Middle frontal gyrus (tissue), 1 donor: ENCODE measurements at regions not wholly inside any gene's neighbourhood (a gene's known extent, or its start where the extent isn't known, plus 50 kb on each side); places are given as distances from the start of the nearest gene placed in this dataset.
"Not testable (repeated sequence)": the region's sequence is repeated elsewhere in the genome, so short reads cannot be mapped to it uniquely, and the experiment has no call there.

ENCODE experiments used
- DNase-seq: peaks from one replicate; pipeline ENCODE4 v3.0.0-alpha.2; 2015; ENCODE audit warnings: low spot score; ENCODE audit errors: extremely low spot score

- DNase-seq, result no peak
Observed at GRCh38 chr13:61684976-61685681, 269.5 kb upstream of the PCDH20 start.

GRCh38 chr13:61672756-61673155 lies 257.1 kb upstream of the PCDH20 start:
- DNase-seq, result no peak

GRCh38 chr13:61670384-61671161 lies 254.9 kb upstream of the PCDH20 start:
- no peak for DNase-seq

- no peak for DNase-seq
Observed at GRCh38 chr13:61664801-61665705, 249.4 kb upstream of the PCDH20 start.

- DNase-seq, result no peak
Observed at GRCh38 chr13:61654481-61654880, 238.8 kb upstream of the PCDH20 start.

GRCh38 chr13:61648547-61648946 lies 232.9 kb upstream of the PCDH20 start:
- no peak for DNase-seq

- no peak for DNase-seq
Observed at GRCh38 chr13:61612192-61612591, 196.5 kb upstream of the PCDH20 start.

GRCh38 chr13:61608138-61608537 lies 192.5 kb upstream of the PCDH20 start:
- no peak for DNase-seq

- no peak for DNase-seq
Observed at GRCh38 chr13:61600360-61601033, 184.8 kb upstream of the PCDH20 start.

- no peak for DNase-seq
Observed at GRCh38 chr13:61592489-61592888, 176.8 kb upstream of the PCDH20 start.

- DNase-seq, result no peak
Observed at GRCh38 chr13:61575973-61576372, 160.3 kb upstream of the PCDH20 start.

- no peak for DNase-seq
Observed at GRCh38 chr13:61563645-61564044, 148.0 kb upstream of the PCDH20 start.

GRCh38 chr13:61546911-61547310 lies 131.3 kb upstream of the PCDH20 start:
- no peak for DNase-seq

- no peak for DNase-seq
Observed at GRCh38 chr13:61546413-61546812, 130.8 kb upstream of the PCDH20 start.

GRCh38 chr13:61536433-61536832 lies 120.8 kb upstream of the PCDH20 start:
- no peak for DNase-seq

- DNase-seq, result no peak
Observed at GRCh38 chr13:61531383-61532065, 115.9 kb upstream of the PCDH20 start.

GRCh38 chr13:61519214-61519613 lies 103.6 kb upstream of the PCDH20 start:
- DNase-seq, result not testable (repeated sequence)

GRCh38 chr13:61508936-61509335 lies 93.3 kb upstream of the PCDH20 start:
- no peak for DNase-seq

- DNase-seq, result no peak
Observed at GRCh38 chr13:61500176-61500575, 84.5 kb upstream of the PCDH20 start.

GRCh38 chr13:61495648-61496047 lies 80.0 kb upstream of the PCDH20 start:
- DNase-seq, result no peak

GRCh38 chr13:61493556-61493955 lies 77.9 kb upstream of the PCDH20 start:
- not testable (repeated sequence) for DNase-seq
